BJ (cell line): ENCODE measurements at regions not wholly inside any gene's neighbourhood (a gene's known extent, or its start where the extent isn't known, plus 50 kb on each side); places are given as distances from the start of the nearest gene placed in this dataset.

ENCODE experiments used
- CTCF ChIA-PET: fragments of 350-600 bp; formaldehyde crosslinking; extraction: SDS; loops from one replicate; lab custom pipeline; 2021; ENCODE audit warnings: antibody characterized with exemption, inconsistent platforms; lab: Yijun Ruan, JAX
- POLR2A ChIA-PET: fragments of 300-600 bp; sonication (Branson Sonifier 250); formaldehyde crosslinking; extraction: SDS; loops from one replicate; lab custom pipeline; 2021; ENCODE audit warnings: antibody characterized with exemption; lab: Charles Lee
- DNase-seq: peaks from one replicate; pipeline ENCODE4 v3.0.0-alpha.2; 2011; ENCODE audit warnings: low read depth
- H3K27me3 ChIP-seq: 2 replicates; pipeline ENCODE4 v1.6.0; 2011; ENCODE audit warnings: low read length; ENCODE audit not compliant: control insufficient read depth, insufficient read depth
- H3K36me3 ChIP-seq: 2 replicates; pipeline ENCODE4 v1.5.1; 2011; ENCODE audit warnings: low read length; ENCODE audit not compliant: control insufficient read depth, insufficient read depth
- H3K4me3 ChIP-seq: 2 replicates; pipeline ENCODE4 v1.5.1; 2011; ENCODE audit warnings: low read depth, mild to moderate bottlenecking, control low read depth, low read length
- TF ChIP-seq, protein P1 (sequence below): IDR thresholded peaks from 2 replicates; pipeline ENCODE4 v1.5.1; 2011; ENCODE audit warnings: low read depth, mild to moderate bottlenecking, control low read depth, inconsistent platforms, low read length, moderate library complexity; ENCODE audit not compliant: insufficient read depth

DNA sequence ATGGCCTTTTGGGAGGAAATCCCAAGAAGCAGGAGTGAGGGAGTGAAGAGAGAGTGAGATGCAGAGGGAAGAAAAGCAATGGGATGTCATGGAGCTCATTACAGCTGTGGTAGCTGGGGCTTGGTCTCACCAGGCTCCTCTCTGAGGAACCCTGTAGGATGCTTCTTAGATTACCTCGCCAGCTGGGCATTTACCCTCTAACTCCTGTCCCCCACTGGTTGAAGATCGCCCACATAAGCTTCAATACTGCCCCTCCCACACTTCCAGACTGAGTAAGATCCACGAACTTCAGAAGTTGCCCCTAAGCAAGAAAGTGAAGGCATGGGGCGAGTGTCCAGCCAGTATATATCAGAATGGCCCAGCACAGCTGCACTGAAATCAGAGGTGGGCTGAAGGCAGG, 58.1 kb upstream of the SLC35B4 start:
- Histone ChIP-seq H3K4me3 (no peak overlapping the region), H3K27me3 (no peaks in the 10 kb centered on the region; the same call in none of the 2 replicates), H3K36me3 (no peaks in the 10 kb centered on the region)
- no peak for DNase-seq
- TF ChIP-seq, protein P1, sequence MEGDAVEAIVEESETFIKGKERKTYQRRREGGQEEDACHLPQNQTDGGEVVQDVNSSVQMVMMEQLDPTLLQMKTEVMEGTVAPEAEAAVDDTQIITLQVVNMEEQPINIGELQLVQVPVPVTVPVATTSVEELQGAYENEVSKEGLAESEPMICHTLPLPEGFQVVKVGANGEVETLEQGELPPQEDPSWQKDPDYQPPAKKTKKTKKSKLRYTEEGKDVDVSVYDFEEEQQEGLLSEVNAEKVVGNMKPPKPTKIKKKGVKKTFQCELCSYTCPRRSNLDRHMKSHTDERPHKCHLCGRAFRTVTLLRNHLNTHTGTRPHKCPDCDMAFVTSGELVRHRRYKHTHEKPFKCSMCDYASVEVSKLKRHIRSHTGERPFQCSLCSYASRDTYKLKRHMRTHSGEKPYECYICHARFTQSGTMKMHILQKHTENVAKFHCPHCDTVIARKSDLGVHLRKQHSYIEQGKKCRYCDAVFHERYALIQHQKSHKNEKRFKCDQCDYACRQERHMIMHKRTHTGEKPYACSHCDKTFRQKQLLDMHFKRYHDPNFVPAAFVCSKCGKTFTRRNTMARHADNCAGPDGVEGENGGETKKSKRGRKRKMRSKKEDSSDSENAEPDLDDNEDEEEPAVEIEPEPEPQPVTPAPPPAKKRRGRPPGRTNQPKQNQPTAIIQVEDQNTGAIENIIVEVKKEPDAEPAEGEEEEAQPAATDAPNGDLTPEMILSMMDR = no peak
- ChIA-PET POLR2A (no interaction called here), CTCF (no interaction called here)

DNA sequence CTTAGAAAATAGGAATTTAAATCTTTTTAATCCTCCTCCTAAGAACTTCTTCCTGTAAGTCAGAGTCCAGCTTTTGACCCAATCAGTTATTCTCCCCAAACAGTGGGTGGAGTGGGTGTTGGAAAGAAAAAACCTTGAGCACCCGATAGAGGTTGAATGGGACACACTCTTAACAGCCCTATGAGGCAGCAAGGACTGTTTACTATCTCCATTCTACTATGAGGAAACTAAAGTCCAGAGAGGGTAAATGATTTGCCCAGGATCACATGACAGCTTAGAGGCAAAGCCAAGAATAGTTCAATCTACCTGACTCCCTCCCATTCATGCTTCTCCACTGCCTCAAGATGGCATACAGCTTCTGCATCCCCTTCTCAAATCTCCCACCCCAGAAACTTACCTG, 57.6 kb upstream of the SLC35B4 start:
- ChIA-PET POLR2A (no interaction called here), CTCF (interaction anchor here (1.4 kb wide), 1 partner anchor 16 kb away, joined by 4 read pairs; no protein-coding TSS in a partner anchor)
- H3K27me3 ChIP-seq = no peaks in the 10 kb centered on the region; the same call in none of the 2 replicates
- TF ChIP-seq, protein P1 = no peak
- H3K4me3 ChIP-seq = no peak overlapping the region
- H3K36me3 ChIP-seq = no peaks in the 10 kb centered on the region
- DNase-seq = no peak

DNA sequence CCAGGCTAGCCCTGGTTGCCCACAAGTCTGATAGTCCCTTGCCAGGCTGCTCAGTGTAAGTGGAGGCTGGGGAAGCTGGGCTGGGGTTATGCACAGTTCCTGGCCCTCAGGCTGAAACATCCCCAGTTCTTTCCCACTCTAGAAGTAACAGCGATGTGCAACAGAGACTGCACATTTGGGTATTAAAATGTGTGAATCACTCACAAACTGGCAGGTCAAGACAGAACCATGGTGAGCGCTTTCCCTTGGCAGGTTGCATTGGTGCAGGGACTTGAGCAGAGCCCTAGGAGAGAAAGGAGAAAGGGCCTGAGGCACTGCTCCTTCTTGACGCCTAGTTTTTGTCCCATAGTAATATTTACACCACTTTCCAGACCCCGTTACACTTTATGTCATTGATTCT, 56.1 kb upstream of the SLC35B4 start:
- ChIA-PET CTCF (interaction anchor here (1.4 kb wide), 1 partner anchor 15 kb away, joined by 4 read pairs; no protein-coding TSS in a partner anchor), POLR2A (no interaction called here)
- TF ChIP-seq, protein P1 = no peak
- Histone ChIP-seq H3K4me3 (no peak overlapping the region), H3K36me3 (no peaks in the 10 kb centered on the region), H3K27me3 (no peaks in the 10 kb centered on the region; the same call in none of the 2 replicates)
- DNase-seq = no peak

DNA sequence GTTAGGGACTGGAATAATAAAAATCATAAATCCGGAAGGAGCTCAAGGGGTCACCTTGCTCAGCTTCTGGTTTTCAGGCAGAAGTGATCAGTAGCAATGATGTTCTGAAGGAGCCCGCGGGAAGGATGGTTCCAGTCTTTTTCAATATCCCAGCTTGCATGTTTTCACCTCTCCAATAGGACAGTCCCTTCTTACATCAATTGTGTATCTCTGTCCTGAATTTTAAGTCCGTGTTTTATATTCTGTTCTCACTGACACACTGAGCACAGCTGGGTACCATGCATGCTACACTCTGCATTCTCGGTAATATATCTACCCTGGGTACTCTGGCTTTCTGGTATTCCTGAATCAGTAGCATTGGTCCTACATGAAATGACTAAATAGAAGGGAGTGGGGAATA, 55.2 kb upstream of the SLC35B4 start:
- H3K4me3 ChIP-seq = no peak overlapping the region
- DNase-seq = no peak
- ChIA-PET CTCF (no interaction called here), POLR2A (no interaction called here)
- no peaks in the 10 kb centered on the region; the same call in none of the 2 replicates for H3K27me3 ChIP-seq
- no peaks in the 10 kb centered on the region for H3K36me3 ChIP-seq
- TF ChIP-seq, protein P1 = no peak

DNA sequence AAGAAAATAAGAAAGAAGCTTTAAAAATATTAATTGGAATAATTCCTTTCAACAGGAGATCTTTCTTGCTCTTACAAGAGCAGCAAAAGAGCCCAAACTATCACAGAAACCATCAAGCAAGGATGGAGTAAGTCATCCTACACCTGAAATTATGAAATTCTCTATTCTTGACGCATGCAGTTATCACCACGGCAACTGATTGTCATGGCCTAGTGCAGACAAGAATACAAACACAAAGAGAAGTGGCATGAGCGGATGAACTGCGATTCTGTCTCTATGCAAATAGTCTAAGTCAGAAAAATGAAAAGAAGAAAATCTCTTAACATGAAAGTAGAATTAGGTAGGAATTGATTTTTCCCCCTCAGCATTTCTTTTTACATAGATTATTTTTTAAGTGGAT, 54.8 kb upstream of the SLC35B4 start:
- DNase-seq = no peak
- H3K36me3 ChIP-seq = no peaks in the 10 kb centered on the region
- H3K4me3 ChIP-seq = no peak overlapping the region
- TF ChIP-seq, protein P1 = no peak
- CTCF ChIA-PET = no interaction called here
- H3K27me3 ChIP-seq = no peaks in the 10 kb centered on the region; the same call in none of the 2 replicates
- POLR2A ChIA-PET = no interaction called here
